GM19035 (cell line): ENCODE measurements at regions not wholly inside any gene's neighbourhood (a gene's known extent, or its start where the extent isn't known, plus 50 kb on each side); places are given as distances from the start of the nearest gene placed in this dataset.

Source experiments
- ATAC-seq: cut with Tn5 transposase; IDR thresholded peaks from one replicate; pipeline ENCODE4 v1.9.1; 2021; ENCODE audit not compliant: unreplicated experiment

DNA sequence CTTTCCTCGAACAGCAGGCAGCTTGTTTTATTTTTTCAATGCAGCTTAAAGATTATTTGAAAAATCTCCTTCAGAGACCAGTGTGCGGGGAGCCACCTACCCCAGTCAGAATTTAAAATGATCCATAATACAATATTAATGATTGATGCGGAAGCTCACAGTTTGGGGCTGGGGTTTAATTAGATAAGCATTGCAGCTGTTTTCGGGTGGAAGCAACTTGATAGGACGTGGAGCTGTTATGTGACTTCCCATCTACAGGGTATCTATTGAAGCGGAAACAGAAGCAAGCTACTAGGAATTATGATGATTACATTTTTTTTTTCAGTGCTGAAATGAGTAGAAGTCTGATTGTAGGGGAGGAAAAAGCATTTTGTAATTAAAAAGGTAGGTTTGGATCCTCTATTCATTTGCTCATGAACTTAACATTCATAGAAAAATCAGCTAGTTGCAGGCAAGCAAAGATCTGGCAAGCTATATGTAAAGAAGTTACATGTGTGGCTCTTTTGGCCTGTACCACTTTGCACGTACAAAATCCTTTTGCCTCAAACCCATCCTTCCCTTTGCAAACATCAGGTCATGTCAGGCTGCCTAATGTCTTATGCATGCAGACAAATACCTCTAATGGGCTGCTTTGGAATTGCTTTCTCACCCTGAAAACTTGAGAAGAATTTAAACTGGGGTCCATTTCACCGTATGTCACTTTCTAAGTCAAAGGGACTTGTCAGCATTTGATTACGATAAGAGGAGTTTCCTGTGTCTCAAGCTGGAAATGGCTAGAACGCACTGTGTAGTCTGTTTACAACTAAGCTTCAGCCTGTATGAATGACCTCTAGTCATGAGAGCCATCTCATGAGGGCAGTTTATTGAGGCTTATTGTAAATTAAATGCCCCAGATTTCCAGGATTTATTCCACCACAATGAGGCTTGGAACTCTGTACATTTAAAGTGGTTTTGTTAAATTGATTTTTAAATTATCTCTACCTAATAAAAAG, 267.1 kb upstream of the TMTC4 start:
- ATAC-seq: no peak

DNA sequence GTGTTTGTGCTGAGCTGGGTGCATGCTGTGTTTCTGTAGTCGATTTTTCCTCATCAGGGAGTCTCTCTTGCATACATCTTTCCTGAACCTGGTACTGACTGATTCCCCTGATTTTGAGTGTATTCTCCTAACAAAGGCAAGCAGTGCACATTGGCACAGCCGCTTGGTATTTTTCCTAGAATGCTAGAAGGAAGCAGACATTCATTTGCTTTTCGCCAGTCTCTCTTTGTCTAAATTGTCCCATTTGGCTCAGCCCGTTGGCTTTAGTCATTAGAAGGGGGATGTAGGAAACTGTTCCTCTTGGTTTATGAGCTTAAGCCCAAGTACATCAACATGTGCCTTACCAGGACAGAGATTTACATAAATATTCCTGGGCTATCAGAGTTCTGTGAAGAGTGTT, 266.1 kb upstream of the TMTC4 start:
- ATAC-seq: no peak

DNA sequence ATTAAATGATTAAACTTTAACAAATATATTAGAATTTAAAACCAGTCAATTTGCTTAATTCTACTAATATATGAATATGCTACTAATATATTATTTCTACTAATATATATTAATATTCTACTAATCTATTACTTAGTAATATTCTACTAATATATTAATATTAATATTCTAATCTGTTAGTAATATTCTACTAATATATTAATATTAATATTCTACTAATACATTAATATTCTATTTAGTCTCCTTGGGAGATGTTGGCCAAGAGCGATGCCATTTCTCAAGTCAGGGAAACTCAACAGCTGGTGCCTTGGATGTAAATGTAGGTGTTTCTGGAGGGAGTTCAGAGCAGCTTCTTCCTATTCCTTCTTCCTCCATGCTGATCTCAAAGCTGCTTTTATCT, 259.2 kb upstream of the TMTC4 start:
- ATAC-seq: no peak

DNA sequence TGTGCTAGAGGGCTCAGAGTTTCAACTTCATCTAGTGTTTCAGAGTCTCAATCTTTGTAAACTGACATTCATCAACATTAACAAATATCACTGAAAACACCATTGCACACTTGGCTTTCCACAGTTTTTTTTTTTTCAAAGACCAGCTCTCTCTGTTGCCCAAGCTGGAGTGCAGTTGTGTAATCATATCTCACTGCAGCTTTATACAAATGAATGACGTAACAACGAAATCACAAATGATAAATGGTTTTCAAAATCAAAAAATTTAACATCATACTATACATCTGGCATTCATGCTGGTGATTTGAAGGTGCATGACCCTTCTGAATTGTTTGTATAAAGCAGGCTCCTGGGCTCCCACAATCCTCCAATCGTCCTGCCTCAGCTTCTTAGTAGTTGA, 248.0 kb upstream of the TMTC4 start:
- ATAC-seq: no peak

DNA sequence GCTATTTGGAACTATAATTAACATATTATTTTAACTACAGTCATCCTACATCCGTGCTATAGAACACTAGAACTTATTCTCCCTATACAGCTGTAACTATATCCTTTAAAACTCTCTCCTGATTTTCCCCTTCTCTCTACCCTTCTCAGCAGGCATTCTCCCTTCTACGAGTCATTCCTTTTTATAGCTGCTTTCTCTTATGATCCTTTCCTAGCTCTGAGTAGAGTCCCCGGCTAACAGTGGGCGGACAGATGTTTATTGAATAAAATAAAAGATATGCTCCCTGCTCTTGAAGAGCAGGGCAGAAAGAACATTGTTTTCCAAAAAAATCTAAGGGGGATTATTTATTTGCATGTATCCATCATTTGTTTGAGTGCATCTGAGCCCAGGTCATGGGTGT, 246.5 kb upstream of the TMTC4 start:
- no peak for ATAC-seq

DNA sequence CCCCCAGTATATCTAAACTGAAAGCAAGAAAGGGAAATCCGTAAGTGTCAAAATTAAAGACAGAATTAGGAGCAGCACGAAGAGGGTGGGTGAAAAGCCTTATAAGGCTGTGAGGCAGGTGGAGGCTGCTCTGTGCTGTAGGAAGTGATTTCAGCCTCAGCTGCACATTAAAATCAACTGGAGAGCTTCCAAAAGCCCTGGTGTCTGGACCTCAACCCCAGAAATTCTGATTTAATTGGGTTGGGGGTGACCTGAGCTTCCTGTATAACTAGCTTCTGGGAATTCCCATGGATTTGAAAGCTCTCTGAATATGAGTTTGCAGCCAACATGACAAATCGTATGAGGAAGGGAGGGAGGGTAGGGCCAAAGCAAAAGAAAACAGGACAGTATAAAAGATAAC, 242.4 kb upstream of the TMTC4 start:
- ATAC-seq: peak; percentile 77

DNA sequence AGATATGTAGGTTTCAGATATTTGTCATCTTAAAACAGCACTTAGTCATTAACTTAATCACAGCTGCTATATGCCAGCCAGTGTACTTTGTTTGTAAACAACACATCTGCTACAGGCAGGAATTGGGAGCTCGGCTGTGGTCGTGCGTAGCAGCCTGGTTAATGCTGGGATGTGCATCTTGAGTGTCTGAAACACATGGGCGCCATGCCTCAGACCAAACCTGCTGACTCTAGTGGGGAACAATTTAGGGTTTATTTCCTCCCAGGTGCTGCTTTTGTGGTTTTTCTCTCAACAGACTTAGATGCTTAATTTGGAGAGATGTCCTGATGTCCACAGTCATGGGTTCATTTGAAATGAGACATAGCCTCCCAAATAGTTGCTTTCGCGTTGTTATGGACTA, 238.5 kb upstream of the TMTC4 start:
- ATAC-seq: no peak

DNA sequence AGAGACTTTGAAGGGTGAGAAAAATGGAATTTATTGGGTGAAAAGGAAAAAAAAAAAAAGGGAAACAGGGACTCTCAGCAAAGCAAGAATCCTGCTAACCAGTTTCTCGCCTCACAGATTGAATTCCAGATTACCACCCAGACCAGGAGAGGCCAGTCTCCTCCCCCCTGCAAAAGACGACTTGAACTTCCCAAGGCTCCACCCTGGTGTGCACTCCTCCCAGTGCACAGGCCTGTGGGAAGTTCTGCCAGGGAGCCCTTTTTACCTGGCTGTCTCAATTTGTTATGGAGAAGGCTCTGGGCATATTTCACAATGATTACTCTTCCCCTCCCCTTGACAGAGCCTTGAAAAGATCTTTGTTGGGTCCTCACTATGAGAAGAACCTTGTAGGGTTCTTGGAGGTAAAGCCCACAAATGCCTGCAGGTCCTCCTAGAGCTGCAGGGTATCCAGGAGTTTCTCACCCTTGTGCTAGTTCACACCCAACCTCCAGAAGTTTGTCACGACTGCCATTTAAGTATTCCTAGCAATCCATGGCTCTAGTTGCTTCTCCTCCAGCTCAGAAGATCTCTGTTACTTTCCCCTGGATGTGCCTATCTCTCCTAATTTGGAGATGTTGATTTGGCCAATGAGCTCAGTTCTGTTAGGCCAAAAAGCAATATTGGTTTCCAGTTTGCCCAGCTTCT, 229.8 kb upstream of the TMTC4 start:
- ATAC-seq: no peak

DNA sequence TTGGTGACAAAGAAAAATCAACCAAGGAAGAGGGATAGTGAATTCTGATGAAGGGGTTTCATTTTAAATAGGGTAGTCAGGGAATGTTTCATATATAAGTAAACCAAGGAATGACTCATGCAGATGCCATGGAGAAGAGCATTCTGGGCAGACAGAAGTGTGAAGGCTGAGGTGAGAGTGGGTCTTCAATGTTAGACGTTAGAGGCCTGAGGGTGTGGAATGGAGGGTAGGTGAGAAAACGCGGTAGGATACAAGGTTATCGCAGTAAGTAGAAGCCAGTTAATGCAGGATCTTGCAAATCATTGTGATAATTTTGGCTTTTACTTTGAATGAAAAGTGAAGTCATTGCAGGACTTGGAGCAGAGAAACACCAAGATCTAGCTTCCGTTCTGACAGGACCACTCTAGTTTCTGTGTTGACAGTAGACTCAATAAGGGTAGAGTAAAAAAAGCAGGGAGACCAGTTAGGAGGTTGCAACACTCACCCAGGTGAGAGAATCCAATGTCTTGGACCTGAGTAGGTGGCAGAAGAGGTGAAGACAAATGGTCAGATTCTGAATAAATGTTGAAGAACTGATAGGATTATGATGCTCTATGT, 225.2 kb upstream of the TMTC4 start:
- ATAC-seq: no peak

DNA sequence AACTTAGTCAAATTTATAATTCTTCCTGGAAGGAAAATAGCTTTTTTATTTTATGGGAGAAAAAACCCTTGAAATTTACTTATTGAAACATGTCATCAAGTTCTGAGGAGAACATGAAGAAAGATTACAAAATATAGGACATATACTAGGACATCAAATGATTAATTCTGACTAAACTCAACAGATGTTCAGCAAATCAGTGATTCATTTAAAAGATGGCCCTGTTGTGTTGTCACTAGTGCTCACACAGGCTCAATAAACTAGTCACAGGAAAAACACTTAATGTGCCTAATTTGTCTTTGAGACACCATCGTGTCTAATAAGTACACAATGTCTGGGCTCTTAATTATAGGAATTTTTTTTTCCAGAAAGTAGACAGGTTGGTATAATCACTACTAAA, 223.8 kb upstream of the TMTC4 start:
- ATAC-seq: no peak

DNA sequence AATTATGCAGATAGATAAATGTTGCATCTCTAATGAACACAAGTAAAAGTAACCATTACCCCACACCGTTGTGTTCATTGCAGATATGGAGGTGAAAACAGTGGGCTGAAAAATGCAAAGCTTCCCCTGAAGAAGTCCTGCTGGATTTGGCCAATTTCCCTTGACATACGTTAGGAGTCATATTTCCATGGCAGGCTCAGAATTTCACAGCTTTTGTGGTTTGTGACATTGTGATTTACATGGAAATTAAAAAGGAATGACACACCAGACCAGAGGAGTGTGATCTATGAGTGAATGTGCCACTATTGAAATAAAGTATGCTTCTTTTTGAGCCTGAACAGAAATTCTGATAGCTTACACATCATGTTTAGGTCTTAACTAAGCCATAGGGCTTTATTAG, 221.1 kb upstream of the TMTC4 start:
- no peak for ATAC-seq

DNA sequence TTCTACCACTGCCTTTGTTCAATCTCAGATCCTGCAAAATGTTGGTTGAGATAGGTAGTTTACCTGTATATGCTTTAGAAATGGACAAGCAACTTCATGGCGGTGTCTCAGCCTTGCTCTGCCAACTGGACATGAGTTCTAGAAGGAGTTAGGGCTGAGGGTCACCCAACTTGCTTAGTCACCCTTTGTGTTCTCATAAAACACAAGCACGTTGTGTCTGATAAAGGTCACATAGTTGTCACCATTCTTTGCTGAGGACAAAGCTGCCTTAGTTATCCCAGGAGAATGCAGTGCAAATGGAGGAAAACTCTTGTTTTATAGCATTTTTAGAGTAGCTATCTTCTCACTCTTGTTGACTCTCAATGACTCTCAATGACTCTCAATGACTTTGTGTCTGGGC, 218.4 kb upstream of the TMTC4 start:
- no peak for ATAC-seq

DNA sequence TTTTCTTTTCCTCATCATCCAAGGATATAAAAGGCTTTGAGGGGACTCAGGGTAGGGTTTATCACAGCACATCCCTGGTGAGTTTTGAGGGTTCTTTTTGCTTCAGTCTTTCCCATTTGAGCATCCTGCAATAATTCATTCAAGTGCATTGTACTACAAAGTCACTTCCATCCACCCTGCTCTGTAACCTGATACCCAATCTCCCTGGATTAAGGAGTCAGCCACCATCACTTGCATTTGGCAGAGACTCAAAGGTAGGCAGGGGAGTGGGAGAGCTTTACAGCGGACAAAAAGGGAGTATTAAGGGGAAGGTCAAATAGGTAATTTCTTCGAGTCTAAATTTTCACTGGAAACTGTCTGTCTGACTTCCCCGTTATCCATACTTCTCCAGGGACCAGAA, 216.1 kb upstream of the TMTC4 start:
- ATAC-seq: no peak

DNA sequence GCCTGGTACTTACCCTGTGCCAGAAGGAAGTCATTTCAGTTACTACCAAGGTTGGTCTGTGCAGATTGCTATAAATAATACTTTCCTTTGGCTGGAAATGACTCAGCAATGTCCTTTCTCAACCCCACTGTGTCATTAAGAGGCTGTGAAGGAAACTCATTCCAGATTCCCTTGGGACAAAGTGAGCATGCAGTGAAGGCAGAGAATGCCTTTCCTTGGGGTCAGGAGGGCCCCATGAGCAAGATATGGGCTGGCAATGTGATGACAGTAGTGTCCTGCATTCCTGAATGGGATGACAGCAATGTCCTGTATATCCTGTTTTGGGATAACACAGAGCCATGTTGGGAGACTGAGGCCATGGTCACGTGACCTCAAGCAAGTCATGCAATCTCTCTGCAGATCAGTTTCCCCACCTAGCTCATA, 213.1 kb upstream of the TMTC4 start:
- no peak for ATAC-seq

DNA sequence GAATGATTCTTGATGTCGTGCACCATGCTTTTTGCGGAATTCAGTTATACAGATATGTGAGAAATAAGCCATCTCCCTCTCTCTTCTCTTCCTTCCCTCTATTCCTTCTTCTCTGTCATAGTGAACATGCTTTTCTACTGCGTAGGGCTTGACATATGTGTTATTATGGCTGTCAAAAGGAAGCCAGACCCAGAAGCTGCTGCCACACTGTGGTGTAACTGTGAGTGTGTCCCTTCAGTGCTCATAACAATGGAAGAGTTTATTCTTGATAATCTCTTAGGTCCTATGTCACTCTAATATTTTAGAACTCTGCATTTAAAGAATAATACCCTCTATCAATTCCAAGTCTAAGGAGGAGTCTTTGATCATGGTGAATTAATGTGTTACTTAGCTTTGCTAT, 208.9 kb upstream of the TMTC4 start:
- ATAC-seq: no peak

DNA sequence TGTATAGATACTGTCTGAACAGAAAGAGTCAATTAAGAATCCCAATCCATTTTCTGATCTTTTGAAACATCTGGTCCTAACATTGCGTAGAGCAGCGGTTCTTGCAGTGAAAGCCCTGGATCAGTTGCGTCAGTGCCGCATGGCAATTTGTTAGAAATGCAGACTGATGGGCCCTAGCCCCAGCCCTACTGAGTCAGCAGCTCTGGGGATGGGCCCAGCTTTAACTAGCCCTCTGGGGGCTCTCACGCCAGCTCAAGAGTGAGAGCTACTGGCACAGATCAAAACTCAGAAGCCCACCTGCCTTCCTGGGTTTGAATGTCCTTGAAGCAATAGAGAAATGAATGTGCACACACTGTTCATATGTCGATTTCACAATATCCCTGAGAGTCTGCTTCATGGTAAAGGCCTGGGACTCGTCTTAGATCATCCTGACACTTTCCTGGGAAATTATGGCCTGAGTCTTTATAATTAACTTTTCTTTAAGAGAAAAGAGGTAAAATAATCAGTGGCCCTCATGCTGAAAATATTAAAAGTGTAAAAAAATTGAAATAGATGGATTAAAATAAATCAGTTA, 206.8 kb upstream of the TMTC4 start:
- ATAC-seq: no peak

DNA sequence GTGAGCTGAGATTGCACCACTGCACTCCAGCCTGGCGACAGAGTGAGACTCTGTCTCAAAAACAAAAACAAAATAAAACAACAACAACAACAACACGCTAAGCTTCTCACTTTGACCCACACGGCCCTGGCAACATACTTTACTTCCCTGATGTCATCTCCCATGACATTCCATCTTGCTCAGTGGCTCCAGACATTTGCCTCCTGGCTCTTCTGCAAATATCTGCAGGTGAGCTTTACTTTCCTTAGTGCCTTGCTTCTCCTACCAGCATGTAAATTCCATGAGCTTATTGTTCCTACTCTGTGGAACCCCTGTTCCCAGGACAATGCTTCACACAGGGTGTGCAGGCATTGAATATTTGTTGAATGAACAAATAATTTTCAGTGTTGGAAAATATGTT, 205.6 kb upstream of the TMTC4 start:
- ATAC-seq: no peak

DNA sequence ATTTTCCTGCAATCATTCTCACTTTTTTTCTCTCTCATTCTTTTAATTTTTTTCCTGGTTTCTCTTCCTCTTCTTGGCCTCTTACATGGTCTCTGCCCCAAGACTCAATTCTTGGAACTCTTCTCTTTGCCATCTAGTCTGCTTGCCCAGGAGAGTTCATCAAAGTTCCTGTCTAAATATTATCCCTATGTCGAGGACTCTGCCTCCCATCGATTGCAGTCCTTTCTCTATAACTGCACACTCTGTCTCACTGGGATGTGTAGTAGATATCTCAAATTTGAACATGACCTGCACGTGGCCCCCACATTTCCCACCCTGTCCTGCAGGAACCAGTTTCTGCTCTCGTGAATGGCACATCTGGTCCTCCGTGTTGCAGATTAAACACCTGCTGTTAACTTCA, 204.7 kb upstream of the TMTC4 start:
- ATAC-seq: no peak

DNA sequence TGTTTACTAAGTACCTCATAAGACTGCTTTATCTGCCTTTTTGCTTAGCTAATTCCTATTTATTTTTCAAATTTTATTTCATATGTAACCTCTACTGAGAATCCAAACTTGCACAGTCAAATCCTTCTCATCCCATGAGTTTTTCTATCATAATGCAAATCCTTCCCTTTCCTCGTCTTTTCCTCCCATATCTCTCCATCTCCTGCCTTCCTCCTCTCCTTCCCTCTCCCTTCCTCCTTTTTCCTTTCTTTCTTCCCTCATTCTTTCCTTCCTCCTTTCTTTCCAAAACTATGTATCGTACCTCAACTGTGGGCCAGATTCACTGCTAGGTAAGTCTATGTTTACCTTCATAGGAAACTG, 201.4 kb upstream of the TMTC4 start:
- no peak for ATAC-seq

DNA sequence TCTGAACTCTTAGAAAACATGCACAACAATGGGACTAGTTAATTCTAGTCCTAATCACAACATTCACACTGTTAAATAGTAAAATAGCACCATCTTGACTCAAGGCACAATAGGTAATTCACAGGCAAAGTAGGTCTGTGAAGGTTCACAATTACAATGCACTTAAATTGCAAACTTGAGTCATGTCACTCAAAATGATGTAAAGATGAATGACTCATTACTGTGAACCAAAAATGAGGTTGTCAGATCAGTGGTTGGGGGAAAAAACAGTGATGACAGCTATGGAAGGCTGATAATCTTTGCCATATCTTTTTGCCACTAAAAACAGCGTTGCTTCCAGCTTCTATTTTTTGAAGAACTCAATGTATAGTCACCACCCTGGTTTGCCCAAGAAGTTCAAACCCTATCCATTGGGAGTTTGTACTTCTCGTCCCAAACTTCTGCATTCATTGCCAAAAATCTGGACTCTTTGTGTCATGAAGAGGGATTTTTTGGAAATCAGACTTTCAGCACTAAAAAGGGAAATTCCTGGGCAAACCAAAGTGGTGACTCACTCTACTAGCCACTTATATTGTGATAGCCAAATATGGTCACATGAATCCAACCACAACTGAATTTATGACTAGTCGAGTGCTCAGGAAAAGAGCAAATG, 200.9 kb upstream of the TMTC4 start:
- ATAC-seq: peak; percentile 70

DNA sequence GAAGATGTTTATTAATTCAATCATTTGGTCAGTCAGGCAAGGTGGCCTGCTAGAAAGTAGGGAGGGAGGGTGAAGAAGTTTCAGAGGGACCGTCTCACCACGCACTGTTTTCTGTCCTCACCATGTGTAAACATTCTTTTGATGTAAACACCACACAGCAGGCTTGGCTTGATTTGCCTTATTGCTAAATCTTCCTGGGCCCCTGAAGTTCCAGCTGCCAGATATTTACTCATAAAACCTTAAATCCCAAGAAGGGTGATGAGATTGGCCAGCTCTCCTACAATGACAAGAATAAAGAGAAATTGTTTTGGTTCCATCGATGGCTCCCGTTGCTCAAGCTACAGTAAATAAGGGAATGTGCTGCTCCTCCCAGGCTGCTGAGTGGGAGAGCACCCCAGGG, 198.2 kb upstream of the TMTC4 start:
- no peak for ATAC-seq
